ENCODE measurements at regions not wholly inside any gene's neighbourhood (a gene's known extent, or its start where the extent isn't known, plus 50 kb on each side); places are given as distances from the start of the nearest gene placed in this dataset.

- no peak for DNase-seq (ENCODE audit: low read depth in 1 of 2, low spot score in 1 of 2)
- no peak for TF ChIP-seq CTCF (IDR thresholded peaks at IDR 0.05; ENCODE audit: low read depth, low read length)
- H3K4me3 ChIP-seq = no peak overlapping the region
- no peaks in the 10 kb centered on the region for H3K4me1 ChIP-seq (ENCODE audit: low read depth)
- H3K36me3 ChIP-seq = no peaks in the 10 kb centered on the region
- H3K27ac ChIP-seq = no peak overlapping the region
- no peaks in the 10 kb centered on the region for H3K27me3 ChIP-seq
- no peaks in the 10 kb centered on the region for H3K9me3 ChIP-seq (ENCODE audit: low read depth)
Measured at GRCh38 chr14:76640923-76641395, 120.3 kb upstream of the VASH1 start.

- no peaks in the 10 kb centered on the region for H3K9me3 ChIP-seq (ENCODE audit: low read depth)
- H3K36me3 ChIP-seq = no peaks in the 10 kb centered on the region
- H3K27me3 ChIP-seq = no peaks in the 10 kb centered on the region
- H3K4me1 ChIP-seq (ENCODE audit: low read depth) = no peaks in the 10 kb centered on the region
- no peak for TF ChIP-seq CTCF (IDR thresholded peaks at IDR 0.05; ENCODE audit: low read depth, low read length)
- DNase-seq (ENCODE audit: low read depth in 1 of 2, low spot score in 1 of 2) = no peak
- H3K27ac ChIP-seq = no peak overlapping the region
- no peak overlapping the region for H3K4me3 ChIP-seq
Measured at GRCh38 chr14:76641541-76641940, 119.7 kb upstream of the VASH1 start.

- no peaks in the 10 kb centered on the region for H3K9me3 ChIP-seq (ENCODE audit: low read depth)
- H3K36me3 ChIP-seq = no peaks in the 10 kb centered on the region
- no peak overlapping the region for H3K27ac ChIP-seq
- no peaks in the 10 kb centered on the region for H3K4me1 ChIP-seq (ENCODE audit: low read depth)
- no peak for TF ChIP-seq CTCF (IDR thresholded peaks at IDR 0.05; ENCODE audit: low read depth, low read length)
- no peak overlapping the region for H3K4me3 ChIP-seq
- H3K27me3 ChIP-seq = no peaks in the 10 kb centered on the region
- DNase-seq (ENCODE audit: low read depth in 1 of 2, low spot score in 1 of 2) = no peak
Measured at GRCh38 chr14:76643887-76644286, 117.4 kb upstream of the VASH1 start.

GRCh38 chr14:76644855-76645518 is 116.3 kb upstream of the VASH1 start:
- TF ChIP-seq CTCF (IDR thresholded peaks at IDR 0.05; ENCODE audit: low read depth, low read length) = peak; percentile 66
- Histone ChIP-seq H3K4me3 (no peak overlapping the region), H3K27me3 (no peaks in the 10 kb centered on the region), H3K36me3 (no peaks in the 10 kb centered on the region), H3K4me1 (ENCODE audit: low read depth) (no peaks in the 10 kb centered on the region), H3K9me3 (ENCODE audit: low read depth) (no peaks in the 10 kb centered on the region), H3K27ac (no peak overlapping the region)
- peak; percentile 47 to 68 for DNase-seq (ENCODE audit: low read depth in 1 of 2, low spot score in 1 of 2)

- Histone ChIP-seq H3K27me3 (no peaks in the 10 kb centered on the region), H3K36me3 (no peaks in the 10 kb centered on the region), H3K4me1 (ENCODE audit: low read depth) (no peaks in the 10 kb centered on the region), H3K4me3 (no peak overlapping the region), H3K9me3 (ENCODE audit: low read depth) (no peaks in the 10 kb centered on the region), H3K27ac (no peak overlapping the region)
- peak; percentile 92 for TF ChIP-seq CTCF (IDR thresholded peaks at IDR 0.05; ENCODE audit: low read depth, low read length)
- peak; percentile 74 to 78 for DNase-seq (ENCODE audit: low read depth in 1 of 2, low spot score in 1 of 2)
Measured at GRCh38 chr14:76647697-76648298, 113.5 kb upstream of the VASH1 start.

Data from cardiac muscle cell (in vitro differentiated cells and primary cell).